RKO (cell line): ENCODE measurements at regions not wholly inside any gene's neighbourhood (a gene's known extent, or its start where the extent isn't known, plus 50 kb on each side); places are given as distances from the start of the nearest gene placed in this dataset.
"Not testable (repeated sequence)": the region's sequence is repeated elsewhere in the genome, so short reads cannot be mapped to it uniquely, and the experiment has no call there.

Experiments
- DNase-seq: peaks from one replicate; pipeline ENCODE4 v3.0.0-alpha.2; 2016; ENCODE audit warnings: low spot score

DNA sequence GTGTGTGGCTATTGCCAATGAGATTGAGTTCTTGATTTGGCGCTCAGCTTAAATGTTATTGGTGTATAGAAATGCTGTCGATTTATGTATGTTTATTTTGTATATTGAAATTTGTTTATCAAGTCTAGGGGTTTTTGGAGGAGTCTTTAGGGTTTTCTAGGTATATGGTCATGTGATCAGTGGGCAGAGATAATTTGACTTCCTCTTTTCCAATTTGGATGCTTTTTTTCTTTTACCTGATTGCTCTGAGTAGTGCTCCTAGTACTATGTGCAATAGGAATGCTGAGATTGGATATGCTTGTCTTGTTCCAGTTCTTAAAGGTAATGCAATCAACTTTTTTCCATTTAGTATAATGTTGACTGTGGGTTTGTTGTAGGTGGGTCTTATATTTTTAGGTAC lies 99.8 kb upstream of the PMCH start:
- DNase-seq = no peak

DNA sequence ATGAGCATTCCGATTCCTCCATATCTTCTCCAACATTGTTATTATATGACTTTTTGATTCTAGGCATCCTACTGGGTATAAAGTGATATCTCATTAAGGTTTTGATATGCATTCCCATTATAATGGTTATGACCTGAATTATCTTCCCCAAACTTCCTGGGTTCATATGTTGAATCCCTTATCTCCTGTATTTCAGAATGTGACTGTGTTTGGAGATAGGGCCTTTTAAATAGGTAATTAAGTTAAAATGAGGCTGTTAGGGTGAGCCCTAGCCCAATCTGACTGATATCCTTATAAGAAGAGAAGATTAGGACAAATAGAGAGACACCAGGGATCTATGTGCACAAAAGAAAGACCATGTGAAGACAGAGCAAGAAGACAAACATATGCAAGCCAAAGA lies 96.9 kb upstream of the PMCH start:
- DNase-seq = no peak

DNA sequence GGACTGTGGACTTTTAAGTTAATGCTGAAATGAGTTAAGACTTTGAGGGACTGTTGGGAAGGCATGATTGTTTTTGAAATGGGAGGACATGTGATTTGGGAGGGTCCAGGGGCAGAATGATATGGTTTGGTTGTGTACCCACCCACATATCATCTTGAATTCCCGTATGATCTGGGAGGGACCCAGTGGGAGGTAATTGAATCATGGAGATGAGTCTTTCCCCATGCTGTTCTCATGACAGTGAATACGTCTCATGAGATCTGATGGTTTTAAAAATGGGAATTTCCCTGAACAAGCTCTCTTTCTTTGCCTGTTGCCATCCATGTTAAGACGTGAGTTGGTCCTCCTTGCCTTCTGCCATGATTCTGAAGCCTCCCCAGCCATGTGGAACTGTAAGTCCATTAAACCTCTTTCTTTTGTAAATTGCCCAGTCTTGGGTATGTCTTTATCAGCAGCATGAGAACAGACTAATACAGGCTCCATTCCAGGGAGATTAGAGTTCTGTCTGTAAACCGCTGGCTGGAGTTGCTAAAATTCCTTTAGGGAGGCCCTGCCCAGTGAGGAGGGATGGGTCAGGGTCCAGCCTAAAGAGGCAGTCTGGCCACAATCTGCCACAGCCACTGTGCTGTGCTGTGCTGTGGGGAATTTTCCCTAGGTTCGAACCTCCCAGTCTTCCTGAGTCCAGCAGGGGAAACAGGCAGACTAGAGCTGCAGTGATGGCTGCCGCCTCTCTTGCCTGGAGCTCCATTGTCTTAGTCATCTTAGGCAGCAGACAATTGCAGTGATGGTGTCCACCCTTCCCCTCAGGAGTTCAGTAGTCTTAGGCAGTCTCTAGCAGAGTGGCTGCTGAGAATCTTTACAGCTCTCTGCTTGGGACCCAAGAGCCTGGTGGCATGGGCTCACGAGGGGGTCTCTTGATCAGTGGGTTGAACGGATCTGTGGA lies 94.1 kb upstream of the PMCH start:
- not testable (repeated sequence) for DNase-seq

DNA sequence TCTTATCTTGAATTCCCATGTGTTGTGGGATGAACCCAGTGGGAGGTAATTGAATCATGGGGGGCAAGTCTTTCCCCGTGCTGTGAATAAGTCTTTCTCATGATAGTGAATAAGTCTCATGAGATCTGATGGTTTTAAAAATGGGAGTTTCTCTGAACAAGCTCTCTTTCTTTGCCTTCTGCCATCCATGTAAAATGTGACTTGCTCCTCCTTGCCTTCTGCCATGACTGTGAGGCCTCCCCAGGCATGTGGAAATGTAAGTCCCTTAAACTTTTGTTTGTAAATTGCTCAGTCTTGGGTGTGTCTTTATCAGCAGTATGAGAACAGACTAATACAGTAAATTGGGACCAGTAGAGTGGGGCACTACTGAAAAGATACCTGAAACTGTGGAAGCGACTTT lies 92.1 kb upstream of the PMCH start:
- DNase-seq = not testable (repeated sequence)

DNA sequence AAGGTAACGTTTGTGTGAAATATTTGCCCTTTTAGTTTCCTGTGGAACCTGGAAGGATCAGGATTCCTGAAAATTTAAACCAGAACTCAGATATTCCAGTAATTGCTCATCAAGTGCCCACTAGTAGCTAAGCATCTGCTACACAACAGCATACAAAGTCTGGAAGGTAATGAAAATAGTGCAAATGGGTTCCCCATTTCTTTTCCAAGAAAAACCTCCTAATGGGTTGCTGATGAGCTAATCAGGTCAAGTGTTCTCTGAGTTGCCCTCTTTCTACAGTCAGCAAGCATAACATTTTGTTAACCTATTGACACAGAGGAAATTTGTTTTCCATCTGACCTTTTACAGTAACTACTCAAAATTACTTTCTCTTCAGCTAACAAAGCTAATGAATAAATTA lies 83.6 kb upstream of the PMCH start:
- no peak for DNase-seq

DNA sequence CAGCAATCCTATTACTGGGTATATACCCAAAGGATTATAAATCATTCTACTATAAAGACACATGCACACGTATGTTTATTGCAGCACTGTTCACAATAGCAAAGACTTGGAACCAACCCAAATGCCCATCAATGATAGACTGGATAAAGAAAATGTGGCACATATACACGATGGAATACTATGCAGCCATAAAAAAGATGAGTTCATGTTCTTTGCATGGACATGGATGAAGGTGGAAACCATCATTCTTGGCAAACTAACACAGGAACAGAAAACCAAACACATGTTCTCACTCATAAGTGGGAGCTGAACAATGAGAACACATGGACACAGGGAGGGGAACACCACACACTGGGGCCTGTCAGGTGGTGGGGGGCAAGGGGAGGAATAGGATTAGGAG lies 58.1 kb upstream of the PMCH start:
- not testable (repeated sequence) for DNase-seq

DNA sequence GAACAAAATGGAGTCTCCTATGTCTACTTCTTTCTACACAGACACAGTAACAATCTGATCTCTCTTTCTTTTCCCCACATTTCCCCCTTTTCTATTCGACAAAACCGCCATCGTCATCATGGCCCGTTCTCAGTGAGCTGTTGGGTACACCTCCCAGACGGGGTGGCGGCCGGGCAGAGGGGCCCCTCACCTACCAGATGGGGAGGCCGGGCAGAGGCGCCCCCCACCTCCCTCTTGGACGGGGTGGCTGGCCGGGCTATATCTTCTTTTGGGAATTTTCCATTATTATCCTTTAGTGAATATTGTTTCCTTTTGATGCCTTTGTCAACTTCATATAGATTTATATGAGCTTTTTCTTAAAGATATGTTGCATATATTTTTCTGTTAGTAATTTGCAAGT lies 53.4 kb upstream of the PMCH start:
- DNase-seq = not testable (repeated sequence)

DNA sequence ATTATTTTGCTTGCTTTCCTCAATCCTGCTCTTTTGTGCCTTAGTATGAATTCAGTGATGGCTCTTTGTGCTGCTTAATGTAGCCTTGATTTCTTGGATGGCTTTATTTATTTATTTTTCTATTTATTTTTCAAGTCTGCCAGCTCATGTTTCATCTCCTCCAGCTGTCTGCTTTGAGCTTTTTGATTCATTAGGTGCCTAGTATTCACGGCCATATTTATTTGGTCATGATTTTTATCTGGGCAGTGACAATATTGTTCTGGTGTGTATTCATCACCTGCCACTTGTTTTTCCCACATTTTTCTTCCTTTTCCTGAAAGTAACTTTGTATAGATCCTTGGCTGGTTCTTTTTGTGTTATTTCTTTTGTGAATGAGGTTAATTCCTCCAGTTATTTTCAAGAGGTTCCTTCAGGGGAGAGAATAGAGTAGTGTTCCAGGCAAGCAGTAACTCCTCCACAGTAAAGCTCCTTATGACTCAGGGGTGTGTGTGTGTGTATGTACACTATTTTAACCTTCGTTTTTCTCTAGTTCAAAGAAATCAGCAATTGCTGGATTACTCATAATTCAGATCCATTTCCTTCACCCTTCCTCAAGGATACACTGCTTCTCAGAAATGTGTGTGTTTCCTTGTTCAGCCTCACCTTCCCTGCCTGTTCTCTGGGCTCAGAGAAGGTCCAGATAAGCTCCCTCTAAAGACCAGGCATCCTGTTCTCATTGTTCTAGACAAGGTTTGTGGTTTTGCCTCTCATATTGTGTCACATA lies 51.6 kb upstream of the PMCH start:
- no peak for DNase-seq
